WTC11 (cell line): ENCODE measurements at regions not wholly inside any gene's neighbourhood (a gene's known extent, or its start where the extent isn't known, plus 50 kb on each side); places are given as distances from the start of the nearest gene placed in this dataset.

ENCODE experiments used
- ATAC-seq: fragments of 200-7000 bp; cut with Tn5 transposase; 2 replicates; pipeline ENCODE4 v1.10.0; 2021; ENCODE audit warnings: mild to moderate bottlenecking, moderate library complexity
- CTCF ChIA-PET: fragments of 300-600 bp; sonication (Branson Sonifier 250); formaldehyde crosslinking; loops from one replicate; lab custom pipeline; 2021; ENCODE audit warnings: antibody characterized with exemption; lab: Charles Lee
- POLR2A ChIA-PET: fragments of 350-600 bp; sonication (Branson Sonifier 250); formaldehyde crosslinking; loops from one replicate; lab custom pipeline; 2021; ENCODE audit warnings: antibody characterized with exemption; lab: Charles Lee
- DNase-seq: peaks from one replicate; pipeline ENCODE4 v3.0.0; 2021; ENCODE audit warnings: low spot score
- H3K27ac Mint-ChIP-seq: 2 replicates; pipeline ENCODE4 v1.8.0; 2021; ENCODE audit warnings: mixed read lengths
- H3K27me3 Mint-ChIP-seq: 2 replicates; pipeline ENCODE4 v1.8.0; 2021; ENCODE audit warnings: low read depth, mild to moderate bottlenecking, moderate library complexity, mixed read lengths
- H3K36me3 Mint-ChIP-seq: 2 replicates; pipeline ENCODE4 v1.8.0; 2021; ENCODE audit warnings: mixed read lengths
- H3K4me1 Mint-ChIP-seq: 2 replicates; pipeline ENCODE4 v1.8.0; 2022; ENCODE audit warnings: mixed read lengths
- H3K4me3 Mint-ChIP-seq: 2 replicates; pipeline ENCODE4 v1.8.0; 2021; ENCODE audit warnings: mild to moderate bottlenecking, moderate library complexity, mixed read lengths
- H3K9me3 Mint-ChIP-seq: 2 replicates; pipeline ENCODE4 v1.8.0; 2021; ENCODE audit warnings: mixed read lengths
- CREB1 ChIP-seq: sonication (generic); formaldehyde crosslinking; IDR thresholded peaks from 2 replicates; pipeline ENCODE4 v1.8.0; 2023; ENCODE audit warnings: mild to moderate bottlenecking, missing genetic modification reagents
- HMGA2 ChIP-seq: fragments of 250-450 bp; sonication (Bioruptor Pico); IDR thresholded peaks from 2 replicates; pipeline ENCODE4 v1.4.0; 2021; ENCODE audit warnings: mild to moderate bottlenecking, moderate library complexity
- NFATC4 ChIP-seq: fragments of 250-450 bp; sonication (Bioruptor Pico); IDR thresholded peaks from 2 replicates; pipeline ENCODE4 v1.9.0; 2021; ENCODE audit warnings: mild to moderate bottlenecking
- NFE2L1 ChIP-seq: sonication (generic); formaldehyde crosslinking; IDR thresholded peaks from 2 replicates; pipeline ENCODE4 v1.8.1; 2023; ENCODE audit warnings: missing genetic modification reagents
- NFYB ChIP-seq: sonication (generic); formaldehyde crosslinking; conservative IDR thresholded peaks from 2 replicates; pipeline ENCODE4 v1.8.0; 2022; ENCODE audit warnings: low read depth, missing genetic modification reagents
- OVOL2 ChIP-seq: fragments of 250-450 bp; sonication (Bioruptor Pico); IDR thresholded peaks from 2 replicates; pipeline ENCODE4 v1.9.0; 2021; ENCODE audit warnings: mild to moderate bottlenecking, borderline replicate concordance
- RORB ChIP-seq: fragments of 250-450 bp; sonication (Bioruptor Pico); IDR thresholded peaks from 2 replicates; pipeline ENCODE4 v1.9.0; 2021; ENCODE audit warnings: mild to moderate bottlenecking
- TEAD1 ChIP-seq: sonication (generic); formaldehyde crosslinking; IDR thresholded peaks from 2 replicates; pipeline ENCODE4 v1.8.0; 2022; ENCODE audit warnings: mild to moderate bottlenecking, missing genetic modification reagents
- TP53 ChIP-seq: sonication (generic); formaldehyde crosslinking; IDR thresholded peaks from 2 replicates; pipeline ENCODE4 v1.8.1; 2023; ENCODE audit warnings: mild to moderate bottlenecking, missing genetic modification reagents
- ZBTB21 ChIP-seq: sonication (generic); formaldehyde crosslinking; IDR thresholded peaks from 2 replicates; pipeline ENCODE4 v1.8.1; 2023; ENCODE audit warnings: mild to moderate bottlenecking, missing genetic modification reagents, borderline replicate concordance
- ZNF396 ChIP-seq: fragments of 250-450 bp; sonication (Bioruptor Pico); IDR thresholded peaks from 2 replicates; pipeline ENCODE4 v1.8.0; 2021; ENCODE audit warnings: mild to moderate bottlenecking, moderate library complexity, borderline replicate concordance
- ZNF671 ChIP-seq: fragments of 250-450 bp; sonication (Bioruptor Pico); IDR thresholded peaks from 2 replicates; pipeline ENCODE4 v1.8.0; 2021; ENCODE audit warnings: mild to moderate bottlenecking
- TF ChIP-seq, protein P1 (sequence below): fragments of 250-450 bp; sonication (Bioruptor Pico); IDR thresholded peaks from 2 replicates; pipeline ENCODE4 v1.9.0; 2021; ENCODE audit warnings: moderate library complexity, mild to moderate bottlenecking, inconsistent platforms, borderline replicate concordance
- TF ChIP-seq, protein P2 (sequence below): sonication (generic); formaldehyde crosslinking; IDR thresholded peaks from 2 replicates; pipeline ENCODE4 v1.8.0; 2022; ENCODE audit warnings: mild to moderate bottlenecking, missing genetic modification reagents
- TF ChIP-seq, protein P3 (sequence below): sonication (generic); formaldehyde crosslinking; IDR thresholded peaks from 2 replicates; pipeline ENCODE4 v1.8.1; 2022; ENCODE audit warnings: mild to moderate bottlenecking, missing genetic modification reagents, moderate library complexity, borderline replicate concordance
- TF ChIP-seq, protein P4 (sequence below): sonication (generic); formaldehyde crosslinking; IDR thresholded peaks from 2 replicates; pipeline ENCODE4 v1.8.1; 2022; ENCODE audit warnings: low read depth, mild to moderate bottlenecking, moderate library complexity, missing genetic modification reagents, borderline replicate concordance
- TF ChIP-seq, protein P5 (sequence below): fragments of 200-600 bp; IDR thresholded peaks from 2 replicates; pipeline ENCODE4 v1.8.0; 2022; ENCODE audit warnings: antibody characterized with exemption
- TF ChIP-seq, protein P6 (sequence below): sonication (generic); formaldehyde crosslinking; IDR thresholded peaks from 2 replicates; pipeline ENCODE4 v1.8.0; 2023; ENCODE audit warnings: mild to moderate bottlenecking, missing genetic modification reagents
- TF ChIP-seq, protein P7 (sequence below): fragments of 250-450 bp; sonication (Bioruptor Pico); conservative IDR thresholded peaks from 2 replicates; pipeline ENCODE4 v1.9.0; 2021; ENCODE audit warnings: mild to moderate bottlenecking
- TF ChIP-seq, protein P8 (sequence below): sonication (generic); formaldehyde crosslinking; conservative IDR thresholded peaks from 2 replicates; pipeline ENCODE4 v1.8.1; 2023; ENCODE audit warnings: mild to moderate bottlenecking, low read depth, missing genetic modification reagents, moderate library complexity

DNA sequence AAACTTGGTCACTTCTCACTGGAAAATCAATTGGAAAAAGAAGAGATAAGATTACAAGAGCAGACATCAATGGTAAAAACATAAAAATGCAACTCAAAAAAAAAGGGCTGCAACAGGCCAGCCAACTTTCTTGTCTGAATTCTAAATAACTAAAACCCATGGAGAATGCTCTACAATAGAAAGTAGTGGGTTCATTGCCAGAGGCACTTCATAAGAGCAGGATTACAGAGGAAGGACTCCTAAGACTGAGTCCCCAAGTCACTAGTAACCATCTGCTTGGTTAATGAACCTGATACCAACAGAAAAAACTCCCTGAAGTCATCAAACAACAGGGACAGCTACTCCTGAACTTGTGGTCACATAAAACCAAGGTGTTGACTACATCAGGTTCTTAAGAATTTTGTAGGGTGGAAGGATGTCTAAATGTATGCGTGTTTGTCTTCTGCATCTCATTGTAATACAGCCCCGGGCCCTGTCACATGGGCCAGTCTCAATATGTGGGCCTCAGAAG lies 148.6 kb downstream of the IMPG2 start (continued):
- TF ChIP-seq, protein P1, sequence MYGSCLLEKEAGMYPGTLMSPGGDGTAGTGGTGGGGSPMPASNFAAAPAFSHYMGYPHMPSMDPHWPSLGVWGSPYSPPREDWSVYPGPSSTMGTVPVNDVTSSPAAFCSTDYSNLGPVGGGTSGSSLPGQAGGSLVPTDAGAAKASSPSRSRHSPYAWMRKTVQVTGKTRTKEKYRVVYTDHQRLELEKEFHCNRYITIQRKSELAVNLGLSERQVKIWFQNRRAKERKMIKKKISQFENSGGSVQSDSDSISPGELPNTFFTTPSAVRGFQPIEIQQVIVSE (CRISPR knock-in tag), result no peak
- TF ChIP-seq NFATC4 (CRISPR knock-in tag) (no peak), HMGA2 (CRISPR knock-in tag) (no peak), CREB1 (no peak), ZBTB21 (CRISPR knock-in tag) (no peak), ZNF671 (no peak), NFE2L1 (CRISPR knock-in tag) (no peak), TP53 (no peak)
- TF ChIP-seq, protein P2, sequence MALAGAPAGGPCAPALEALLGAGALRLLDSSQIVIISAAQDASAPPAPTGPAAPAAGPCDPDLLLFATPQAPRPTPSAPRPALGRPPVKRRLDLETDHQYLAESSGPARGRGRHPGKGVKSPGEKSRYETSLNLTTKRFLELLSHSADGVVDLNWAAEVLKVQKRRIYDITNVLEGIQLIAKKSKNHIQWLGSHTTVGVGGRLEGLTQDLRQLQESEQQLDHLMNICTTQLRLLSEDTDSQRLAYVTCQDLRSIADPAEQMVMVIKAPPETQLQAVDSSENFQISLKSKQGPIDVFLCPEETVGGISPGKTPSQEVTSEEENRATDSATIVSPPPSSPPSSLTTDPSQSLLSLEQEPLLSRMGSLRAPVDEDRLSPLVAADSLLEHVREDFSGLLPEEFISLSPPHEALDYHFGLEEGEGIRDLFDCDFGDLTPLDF (CRISPR knock-in tag), result no peak
- TF ChIP-seq, protein P3, sequence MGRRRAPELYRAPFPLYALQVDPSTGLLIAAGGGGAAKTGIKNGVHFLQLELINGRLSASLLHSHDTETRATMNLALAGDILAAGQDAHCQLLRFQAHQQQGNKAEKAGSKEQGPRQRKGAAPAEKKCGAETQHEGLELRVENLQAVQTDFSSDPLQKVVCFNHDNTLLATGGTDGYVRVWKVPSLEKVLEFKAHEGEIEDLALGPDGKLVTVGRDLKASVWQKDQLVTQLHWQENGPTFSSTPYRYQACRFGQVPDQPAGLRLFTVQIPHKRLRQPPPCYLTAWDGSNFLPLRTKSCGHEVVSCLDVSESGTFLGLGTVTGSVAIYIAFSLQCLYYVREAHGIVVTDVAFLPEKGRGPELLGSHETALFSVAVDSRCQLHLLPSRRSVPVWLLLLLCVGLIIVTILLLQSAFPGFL (CRISPR knock-in tag), result no peak
- TF ChIP-seq, protein P4, sequence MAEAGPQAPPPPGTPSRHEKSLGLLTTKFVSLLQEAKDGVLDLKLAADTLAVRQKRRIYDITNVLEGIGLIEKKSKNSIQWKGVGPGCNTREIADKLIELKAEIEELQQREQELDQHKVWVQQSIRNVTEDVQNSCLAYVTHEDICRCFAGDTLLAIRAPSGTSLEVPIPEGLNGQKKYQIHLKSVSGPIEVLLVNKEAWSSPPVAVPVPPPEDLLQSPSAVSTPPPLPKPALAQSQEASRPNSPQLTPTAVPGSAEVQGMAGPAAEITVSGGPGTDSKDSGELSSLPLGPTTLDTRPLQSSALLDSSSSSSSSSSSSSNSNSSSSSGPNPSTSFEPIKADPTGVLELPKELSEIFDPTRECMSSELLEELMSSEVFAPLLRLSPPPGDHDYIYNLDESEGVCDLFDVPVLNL (CRISPR knock-in tag), result no peak
- TF ChIP-seq, protein P5, sequence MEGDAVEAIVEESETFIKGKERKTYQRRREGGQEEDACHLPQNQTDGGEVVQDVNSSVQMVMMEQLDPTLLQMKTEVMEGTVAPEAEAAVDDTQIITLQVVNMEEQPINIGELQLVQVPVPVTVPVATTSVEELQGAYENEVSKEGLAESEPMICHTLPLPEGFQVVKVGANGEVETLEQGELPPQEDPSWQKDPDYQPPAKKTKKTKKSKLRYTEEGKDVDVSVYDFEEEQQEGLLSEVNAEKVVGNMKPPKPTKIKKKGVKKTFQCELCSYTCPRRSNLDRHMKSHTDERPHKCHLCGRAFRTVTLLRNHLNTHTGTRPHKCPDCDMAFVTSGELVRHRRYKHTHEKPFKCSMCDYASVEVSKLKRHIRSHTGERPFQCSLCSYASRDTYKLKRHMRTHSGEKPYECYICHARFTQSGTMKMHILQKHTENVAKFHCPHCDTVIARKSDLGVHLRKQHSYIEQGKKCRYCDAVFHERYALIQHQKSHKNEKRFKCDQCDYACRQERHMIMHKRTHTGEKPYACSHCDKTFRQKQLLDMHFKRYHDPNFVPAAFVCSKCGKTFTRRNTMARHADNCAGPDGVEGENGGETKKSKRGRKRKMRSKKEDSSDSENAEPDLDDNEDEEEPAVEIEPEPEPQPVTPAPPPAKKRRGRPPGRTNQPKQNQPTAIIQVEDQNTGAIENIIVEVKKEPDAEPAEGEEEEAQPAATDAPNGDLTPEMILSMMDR, result no peak
- TF ChIP-seq, protein P6, sequence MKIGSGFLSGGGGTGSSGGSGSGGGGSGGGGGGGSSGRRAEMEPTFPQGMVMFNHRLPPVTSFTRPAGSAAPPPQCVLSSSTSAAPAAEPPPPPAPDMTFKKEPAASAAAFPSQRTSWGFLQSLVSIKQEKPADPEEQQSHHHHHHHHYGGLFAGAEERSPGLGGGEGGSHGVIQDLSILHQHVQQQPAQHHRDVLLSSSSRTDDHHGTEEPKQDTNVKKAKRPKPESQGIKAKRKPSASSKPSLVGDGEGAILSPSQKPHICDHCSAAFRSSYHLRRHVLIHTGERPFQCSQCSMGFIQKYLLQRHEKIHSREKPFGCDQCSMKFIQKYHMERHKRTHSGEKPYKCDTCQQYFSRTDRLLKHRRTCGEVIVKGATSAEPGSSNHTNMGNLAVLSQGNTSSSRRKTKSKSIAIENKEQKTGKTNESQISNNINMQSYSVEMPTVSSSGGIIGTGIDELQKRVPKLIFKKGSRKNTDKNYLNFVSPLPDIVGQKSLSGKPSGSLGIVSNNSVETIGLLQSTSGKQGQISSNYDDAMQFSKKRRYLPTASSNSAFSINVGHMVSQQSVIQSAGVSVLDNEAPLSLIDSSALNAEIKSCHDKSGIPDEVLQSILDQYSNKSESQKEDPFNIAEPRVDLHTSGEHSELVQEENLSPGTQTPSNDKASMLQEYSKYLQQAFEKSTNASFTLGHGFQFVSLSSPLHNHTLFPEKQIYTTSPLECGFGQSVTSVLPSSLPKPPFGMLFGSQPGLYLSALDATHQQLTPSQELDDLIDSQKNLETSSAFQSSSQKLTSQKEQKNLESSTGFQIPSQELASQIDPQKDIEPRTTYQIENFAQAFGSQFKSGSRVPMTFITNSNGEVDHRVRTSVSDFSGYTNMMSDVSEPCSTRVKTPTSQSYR (CRISPR knock-in tag), result no peak

DNA sequence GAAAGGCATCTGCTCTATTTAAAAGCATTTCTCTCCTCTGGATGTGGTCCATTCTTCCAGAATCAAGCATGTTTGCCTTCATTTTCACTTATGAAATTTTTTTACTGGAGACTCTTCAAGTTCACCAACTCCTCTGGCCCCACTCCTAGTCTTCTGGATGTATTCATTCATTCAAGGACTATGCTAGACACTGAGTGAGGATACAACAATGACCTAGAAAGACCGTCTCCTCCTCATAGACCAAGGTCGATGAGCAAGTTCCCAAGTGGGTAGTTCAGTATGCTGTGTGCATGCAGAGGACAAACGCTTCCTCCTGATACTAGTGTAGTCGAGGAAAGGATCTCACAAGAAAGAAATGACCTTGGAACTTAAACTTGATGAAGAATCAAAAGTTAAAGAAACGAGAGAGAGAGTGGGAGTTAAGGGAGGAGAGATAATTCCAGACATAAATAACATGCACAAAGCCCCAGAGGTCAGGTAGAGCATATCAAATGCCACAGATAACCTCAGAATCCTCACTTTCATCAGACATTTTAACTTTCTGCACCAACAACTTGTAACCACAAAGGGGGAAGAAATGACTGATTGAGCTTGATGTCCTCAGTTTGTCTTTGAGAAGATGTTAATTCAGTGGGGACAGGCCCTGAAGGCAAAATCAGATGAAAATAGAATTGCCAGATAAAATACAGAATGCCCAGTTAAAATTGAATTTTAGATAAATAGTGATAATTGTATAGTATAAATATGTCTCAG lies 149.4 kb downstream of the IMPG2 start:
- no peak overlapping the region for H3K4me3 Mint-ChIP-seq
- peaks cover 13% of the 10 kb centered on the region; the same call in 1 of the 2 replicates for H3K9me3 Mint-ChIP-seq
- no peaks in the 10 kb centered on the region for H3K36me3 Mint-ChIP-seq
- no peak for DNase-seq
- no peak overlapping the region for H3K27ac Mint-ChIP-seq
- H3K27me3 Mint-ChIP-seq, result no peaks in the 10 kb centered on the region
- POLR2A ChIA-PET, result no interaction called here
- no peaks in the 10 kb centered on the region for H3K4me1 Mint-ChIP-seq
- ATAC-seq, result no peak
- CTCF ChIA-PET, result no interaction called here
- TF ChIP-seq TEAD1 (CRISPR knock-in tag) (no peak), OVOL2 (no peak), NFYB (CRISPR knock-in tag) (no peak), ZNF396 (CRISPR knock-in tag) (no peak), RORB (no peak)
- TF ChIP-seq, protein P7, sequence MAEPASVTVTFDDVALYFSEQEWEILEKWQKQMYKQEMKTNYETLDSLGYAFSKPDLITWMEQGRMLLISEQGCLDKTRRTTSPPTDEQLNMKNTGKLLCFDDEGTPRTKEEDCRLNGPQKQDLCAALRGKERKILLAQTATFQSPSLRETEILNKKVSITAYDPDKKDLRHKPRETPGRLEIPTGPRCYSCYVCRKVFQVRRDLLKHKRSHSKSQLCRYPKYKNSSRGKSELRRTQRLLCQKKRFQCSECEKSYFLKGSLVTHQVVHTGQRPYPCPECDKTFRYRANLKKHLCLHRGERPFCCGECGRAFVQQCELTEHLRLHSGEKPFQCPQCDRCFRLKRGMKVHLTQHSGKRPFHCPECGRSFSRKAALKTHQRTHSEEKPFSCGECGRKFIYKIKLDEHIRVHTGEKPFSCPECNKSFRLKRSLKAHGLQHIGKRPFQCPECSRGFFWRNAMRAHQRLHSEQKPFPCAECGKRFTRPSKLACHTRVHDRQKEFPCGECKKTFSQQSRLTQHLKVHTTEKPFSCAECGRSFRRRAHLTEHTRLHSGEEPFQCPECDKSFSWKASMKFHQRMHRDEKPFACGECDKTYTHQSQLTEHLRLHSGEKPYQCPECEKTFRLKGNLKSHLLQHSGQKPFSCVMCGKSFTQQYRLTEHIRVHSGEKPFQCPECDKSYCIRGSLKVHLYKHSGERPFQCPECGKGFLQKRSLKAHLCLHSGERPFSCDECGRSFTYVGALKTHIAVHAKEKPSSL (CRISPR knock-in tag), result no peak
- TF ChIP-seq, protein P8, sequence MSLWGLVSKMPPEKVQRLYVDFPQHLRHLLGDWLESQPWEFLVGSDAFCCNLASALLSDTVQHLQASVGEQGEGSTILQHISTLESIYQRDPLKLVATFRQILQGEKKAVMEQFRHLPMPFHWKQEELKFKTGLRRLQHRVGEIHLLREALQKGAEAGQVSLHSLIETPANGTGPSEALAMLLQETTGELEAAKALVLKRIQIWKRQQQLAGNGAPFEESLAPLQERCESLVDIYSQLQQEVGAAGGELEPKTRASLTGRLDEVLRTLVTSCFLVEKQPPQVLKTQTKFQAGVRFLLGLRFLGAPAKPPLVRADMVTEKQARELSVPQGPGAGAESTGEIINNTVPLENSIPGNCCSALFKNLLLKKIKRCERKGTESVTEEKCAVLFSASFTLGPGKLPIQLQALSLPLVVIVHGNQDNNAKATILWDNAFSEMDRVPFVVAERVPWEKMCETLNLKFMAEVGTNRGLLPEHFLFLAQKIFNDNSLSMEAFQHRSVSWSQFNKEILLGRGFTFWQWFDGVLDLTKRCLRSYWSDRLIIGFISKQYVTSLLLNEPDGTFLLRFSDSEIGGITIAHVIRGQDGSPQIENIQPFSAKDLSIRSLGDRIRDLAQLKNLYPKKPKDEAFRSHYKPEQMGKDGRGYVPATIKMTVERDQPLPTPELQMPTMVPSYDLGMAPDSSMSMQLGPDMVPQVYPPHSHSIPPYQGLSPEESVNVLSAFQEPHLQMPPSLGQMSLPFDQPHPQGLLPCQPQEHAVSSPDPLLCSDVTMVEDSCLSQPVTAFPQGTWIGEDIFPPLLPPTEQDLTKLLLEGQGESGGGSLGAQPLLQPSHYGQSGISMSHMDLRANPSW (CRISPR knock-in tag), result no peak
